ENCODE measurements at regions not wholly inside any gene's neighbourhood (a gene's known extent, or its start where the extent isn't known, plus 50 kb on each side); places are given as distances from the start of the nearest gene placed in this dataset.

DNA sequence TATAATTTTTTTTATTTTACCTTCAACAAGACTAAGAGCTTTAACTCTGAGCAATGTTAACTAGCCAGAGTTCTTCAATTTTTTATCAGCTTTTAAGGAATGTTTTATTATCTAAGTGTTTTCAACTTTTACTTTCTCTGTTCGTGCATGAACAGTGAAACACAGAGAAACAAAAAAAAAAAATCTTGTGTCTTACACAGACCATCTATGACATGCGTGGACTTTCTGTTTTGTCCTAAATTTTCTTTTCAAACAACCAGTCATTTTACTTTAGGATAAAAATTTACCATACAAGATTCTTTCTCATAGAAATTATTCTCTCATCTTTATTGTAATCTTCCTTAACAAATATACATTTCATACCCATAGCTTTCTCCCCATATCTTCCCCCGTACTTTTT is 731.9 kb upstream of the PCDH10 start:
- TF ChIP-seq, protein P1, sequence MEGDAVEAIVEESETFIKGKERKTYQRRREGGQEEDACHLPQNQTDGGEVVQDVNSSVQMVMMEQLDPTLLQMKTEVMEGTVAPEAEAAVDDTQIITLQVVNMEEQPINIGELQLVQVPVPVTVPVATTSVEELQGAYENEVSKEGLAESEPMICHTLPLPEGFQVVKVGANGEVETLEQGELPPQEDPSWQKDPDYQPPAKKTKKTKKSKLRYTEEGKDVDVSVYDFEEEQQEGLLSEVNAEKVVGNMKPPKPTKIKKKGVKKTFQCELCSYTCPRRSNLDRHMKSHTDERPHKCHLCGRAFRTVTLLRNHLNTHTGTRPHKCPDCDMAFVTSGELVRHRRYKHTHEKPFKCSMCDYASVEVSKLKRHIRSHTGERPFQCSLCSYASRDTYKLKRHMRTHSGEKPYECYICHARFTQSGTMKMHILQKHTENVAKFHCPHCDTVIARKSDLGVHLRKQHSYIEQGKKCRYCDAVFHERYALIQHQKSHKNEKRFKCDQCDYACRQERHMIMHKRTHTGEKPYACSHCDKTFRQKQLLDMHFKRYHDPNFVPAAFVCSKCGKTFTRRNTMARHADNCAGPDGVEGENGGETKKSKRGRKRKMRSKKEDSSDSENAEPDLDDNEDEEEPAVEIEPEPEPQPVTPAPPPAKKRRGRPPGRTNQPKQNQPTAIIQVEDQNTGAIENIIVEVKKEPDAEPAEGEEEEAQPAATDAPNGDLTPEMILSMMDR (conservative IDR thresholded peaks at IDR 0.05; ENCODE audit: low read depth, low read length) = no peak
- no peak for TF ChIP-seq EZH2 (IDR thresholded peaks at IDR 0.05; ENCODE audit: low read length, unreplicated experiment)
